AG08396 (cell line): ENCODE measurements at regions not wholly inside any gene's neighbourhood (a gene's known extent, or its start where the extent isn't known, plus 50 kb on each side); places are given as distances from the start of the nearest gene placed in this dataset.

Experiments used
- DNase-seq: peaks from one replicate; pipeline ENCODE4 v3.0.0; 2012; ENCODE audit warnings: low spot score, mixed read lengths

DNA sequence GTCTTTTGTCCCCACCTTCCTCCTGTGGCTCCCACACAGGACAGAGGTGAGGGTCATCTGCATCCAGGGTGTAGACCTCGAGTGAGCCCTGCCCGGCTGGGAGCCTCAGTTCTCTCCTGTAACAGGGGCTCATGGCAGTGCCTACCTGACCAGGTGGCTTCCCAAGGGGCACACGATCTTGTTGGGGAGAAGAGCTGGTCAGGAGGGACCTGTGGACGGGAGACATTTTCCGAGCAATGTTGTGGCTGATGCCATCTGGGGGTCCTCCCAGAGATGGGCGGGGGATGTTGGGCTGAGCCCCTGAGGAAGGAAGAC, 51.9 kb downstream of the CEBPB start:
- no peak for DNase-seq

DNA sequence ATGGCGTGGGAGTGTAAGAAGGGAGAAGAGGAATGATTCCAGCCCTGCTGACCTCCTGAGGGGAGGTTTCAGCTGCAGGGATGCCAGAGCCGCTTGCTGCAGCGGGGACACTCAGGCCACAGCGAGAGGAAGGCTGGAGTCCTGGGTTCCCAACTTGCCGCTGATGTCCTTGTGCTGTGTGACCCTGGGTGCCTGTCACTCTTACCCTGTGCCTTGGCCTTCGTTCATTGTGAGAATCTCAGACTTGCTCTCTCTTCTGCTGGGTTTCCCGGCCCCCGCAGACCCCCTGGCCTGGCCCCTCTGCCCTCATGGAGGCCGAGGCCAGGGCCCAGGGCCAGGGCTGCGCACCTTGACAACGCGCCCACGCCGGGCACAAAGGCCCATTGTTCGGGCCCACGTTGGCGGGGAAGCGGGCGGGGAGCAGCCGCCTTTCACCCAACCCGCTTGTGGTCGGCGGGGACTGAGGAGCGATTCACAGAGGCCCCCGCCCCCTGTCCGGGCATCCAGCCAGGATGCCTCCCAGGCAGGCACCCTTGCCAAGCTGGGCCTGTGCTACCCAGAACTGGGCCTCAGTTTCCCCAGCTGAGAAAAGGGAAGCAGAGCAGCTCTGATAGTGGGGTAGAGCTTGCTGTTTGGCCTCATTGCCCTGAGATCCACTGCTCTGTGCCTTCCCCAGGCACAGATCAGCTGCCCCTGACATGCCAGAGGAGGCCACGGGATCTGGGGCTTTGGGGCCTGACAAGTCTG, 52.4 kb downstream of the CEBPB start:
- DNase-seq: no peak

- DNase-seq: no peak
Observed at GRCh38 chr20:50243610-50244351, 53.2 kb downstream of the CEBPB start.

DNA sequence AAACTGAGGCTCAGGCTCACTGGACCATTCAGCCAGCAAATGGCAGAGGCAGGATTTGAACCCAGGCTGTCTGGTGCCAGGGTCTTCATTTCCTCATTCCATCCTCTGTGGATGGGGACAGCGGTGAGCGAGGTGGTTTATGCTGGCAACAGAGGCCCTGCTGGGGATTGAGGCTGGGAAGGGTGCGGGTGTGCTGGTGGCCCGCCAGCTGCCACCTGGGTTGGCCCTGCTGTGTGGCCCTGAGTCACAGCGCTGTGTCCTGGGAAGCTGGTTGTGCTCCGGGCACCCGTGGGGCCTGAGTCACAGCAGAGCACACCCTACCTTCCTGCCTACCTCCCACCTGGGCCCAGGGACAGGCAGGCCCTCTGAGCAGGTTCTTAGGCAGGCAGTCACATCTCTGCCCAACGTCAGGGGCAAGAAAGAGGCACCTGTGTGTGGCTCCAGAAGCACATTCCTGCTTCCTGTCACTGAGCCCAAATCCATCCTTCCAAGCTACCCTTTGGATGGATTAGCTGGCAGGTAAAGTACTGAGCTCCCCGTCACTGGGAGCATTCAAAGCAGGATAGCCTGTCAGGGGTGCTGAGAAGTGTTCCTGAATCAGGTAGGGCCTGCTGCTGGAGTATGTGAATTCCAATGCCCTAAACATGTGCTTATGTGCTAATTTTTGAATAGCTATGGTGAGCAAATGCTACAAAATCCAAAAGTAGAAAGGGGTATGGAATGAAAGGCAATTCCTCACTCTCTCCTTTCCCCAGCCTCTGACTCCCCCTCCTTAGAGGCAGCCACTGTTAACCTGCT, 53.9 kb downstream of the CEBPB start:
- no peak for DNase-seq

GRCh38 chr20:50245498-50246366, 55.1 kb downstream of the CEBPB start:
- DNase-seq: peak; percentile 60

- DNase-seq: no peak
Observed at GRCh38 chr20:50246367-50247195, 56.0 kb downstream of the CEBPB start.

DNA sequence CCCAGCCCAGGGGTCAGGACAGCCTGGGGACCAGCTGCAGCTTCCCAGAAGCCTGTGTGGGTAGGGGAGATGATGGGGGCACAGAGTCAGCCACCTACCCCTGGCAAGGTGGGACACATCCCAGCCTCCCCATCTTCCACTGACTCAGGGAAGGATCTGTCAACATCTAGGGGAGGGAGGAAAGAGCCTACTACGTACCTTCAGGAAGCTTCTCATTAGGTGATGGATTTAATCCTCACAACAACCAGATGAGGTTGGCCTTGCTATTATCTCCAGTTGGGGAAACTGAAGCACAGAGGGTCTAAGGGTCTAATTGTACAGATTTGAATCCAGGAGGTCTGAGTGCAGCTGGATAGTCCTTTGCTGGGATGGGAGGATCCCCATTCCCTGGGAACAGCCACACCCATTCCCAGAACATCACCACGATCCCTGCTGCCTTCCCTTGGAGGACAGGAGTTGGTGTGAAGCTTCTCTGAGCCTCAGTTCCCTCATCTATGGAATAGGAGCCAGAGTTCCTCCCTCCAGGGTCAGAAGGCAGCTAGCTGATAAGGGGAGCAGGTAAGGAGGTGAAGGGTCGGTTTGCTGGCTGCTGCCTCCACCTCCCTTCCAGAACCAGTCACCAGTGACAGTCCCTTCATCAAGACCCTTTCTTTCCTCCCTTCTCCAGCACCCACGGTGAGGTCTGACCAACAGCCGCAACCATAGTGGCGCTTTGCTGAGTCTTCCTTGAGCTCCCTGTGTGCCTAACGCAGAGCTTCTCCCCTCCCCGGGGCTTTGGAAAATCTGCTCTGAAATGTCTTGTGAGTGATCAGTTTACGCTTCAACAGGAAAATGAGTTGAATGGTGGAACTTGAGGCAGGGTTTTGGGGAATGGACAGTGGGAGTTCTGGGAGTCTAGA, 56.8 kb downstream of the CEBPB start:
- DNase-seq: no peak

GRCh38 chr20:50248104-50248641, 57.5 kb downstream of the CEBPB start:
- no peak for DNase-seq

DNA sequence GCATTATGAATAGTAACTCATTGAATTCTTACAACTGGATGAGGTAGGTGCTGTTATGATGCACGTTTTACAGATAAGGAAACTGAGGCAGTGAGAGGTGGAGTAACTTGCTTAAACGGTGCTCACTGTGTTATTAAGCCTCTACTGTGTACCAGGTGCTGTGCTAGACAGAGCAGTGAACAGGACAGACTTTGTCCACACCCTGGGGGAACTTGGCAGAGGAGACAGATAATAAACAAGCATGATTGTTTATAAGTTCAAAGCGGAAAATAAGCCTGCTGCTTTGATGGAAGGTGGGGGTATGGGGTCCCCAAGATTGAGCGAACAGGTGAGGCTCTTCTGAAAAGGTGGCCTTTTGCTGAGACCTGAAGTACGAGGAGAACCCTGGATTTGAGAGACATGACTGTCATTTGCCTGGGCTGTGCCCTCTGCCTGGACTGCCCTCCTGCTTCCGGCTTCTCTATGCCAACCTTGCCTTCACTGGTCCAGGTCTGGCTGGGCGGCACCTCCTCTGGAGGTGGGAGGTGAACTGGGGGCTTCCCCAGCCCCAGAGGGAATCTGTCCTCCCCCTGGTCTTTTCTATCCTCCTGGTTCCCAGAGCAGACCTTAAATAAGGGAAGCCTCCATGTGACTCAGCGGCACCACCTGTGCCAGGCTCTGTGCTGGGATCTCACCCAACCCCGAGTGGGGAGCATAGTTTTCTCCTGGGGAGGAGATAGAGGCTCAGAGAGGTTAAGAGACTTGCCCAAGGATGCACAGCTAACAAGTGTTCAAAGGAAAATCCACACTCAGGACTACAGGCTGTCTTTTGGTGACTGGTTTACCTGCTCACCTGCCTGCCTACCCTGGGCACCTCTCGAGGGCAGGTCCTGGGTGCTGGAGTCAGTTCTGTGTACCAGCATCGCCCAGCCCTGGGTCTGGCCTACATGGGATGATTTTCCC, 59.1 kb downstream of the CEBPB start:
- no peak for DNase-seq

DNA sequence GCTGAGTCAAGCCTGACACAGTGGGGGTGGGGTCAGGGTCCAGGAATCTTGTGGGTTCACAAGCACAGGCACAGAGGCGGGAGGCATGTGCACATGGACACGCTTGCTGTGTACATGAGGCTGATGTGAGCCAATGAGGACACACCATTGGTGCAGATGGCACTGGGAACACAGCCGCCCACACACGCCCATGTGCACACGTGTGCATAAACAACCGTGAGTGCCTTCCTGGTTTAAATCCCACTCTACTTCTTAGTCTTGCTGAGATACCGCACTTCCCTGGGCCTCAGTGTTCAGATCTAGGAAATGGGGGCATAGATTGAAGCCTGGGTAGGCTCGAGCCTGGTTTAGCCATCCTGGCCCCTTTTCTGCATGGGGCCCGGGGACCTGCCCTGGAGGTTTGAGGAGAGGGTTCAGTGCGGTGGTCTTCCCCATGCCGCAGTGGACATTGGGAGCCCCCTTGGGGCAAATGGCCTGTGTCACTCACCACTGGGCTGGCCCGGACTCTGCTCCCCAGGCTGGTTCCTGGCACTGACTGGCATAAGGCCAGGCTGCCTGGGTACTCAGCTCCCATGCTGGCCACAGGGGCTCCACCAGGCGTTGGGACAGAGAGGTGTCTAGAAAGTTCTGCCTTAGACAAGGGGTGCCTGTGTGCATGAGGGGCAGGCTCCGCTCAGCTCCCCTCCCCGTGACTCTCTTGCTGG, 60.2 kb downstream of the CEBPB start:
- no peak for DNase-seq

DNA sequence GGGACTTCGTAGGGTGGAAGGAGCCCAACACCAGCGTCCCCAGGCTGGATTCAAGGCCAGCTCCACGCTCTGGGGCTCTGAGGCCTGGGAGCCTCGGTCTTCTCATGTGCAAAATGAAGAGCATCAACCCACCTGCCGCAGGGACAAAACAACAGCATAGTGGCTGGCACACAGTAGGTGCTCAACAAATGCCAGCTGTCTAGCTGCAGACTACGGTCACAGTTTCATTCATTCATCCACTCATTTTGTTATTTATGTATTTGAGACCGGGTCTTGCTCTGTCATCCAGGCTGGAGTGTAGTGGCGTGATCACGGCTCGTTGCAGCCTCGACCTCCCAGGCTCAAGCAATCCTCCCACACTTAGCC, 60.7 kb downstream of the CEBPB start:
- DNase-seq: no peak

DNA sequence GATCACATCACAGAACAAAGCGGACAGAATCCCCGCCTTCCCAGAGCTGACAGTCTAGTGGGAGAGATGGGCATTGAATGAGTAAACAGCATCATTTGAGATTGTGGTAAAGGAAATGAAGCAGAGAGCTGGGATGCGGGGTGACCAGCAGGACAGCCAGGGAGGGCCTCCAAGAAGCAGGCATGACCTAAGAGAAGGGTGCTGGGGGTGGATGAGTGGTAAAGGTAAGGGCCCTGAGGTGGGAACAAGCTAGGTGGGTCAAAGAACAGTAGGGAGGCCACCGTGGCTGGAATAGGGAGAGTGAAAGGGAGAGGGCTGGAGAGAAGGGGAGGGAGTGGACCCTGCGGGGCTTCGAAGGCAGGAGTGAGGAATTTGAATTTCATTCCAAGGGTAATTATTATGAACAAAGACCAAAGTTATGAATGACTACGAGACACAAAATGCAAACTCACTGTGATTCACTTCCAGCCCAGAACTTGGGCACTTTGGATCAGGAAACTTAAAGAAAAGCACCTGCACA, 61.4 kb downstream of the CEBPB start:
- DNase-seq: peak; percentile 71

GRCh38 chr20:50252701-50253100, 62.1 kb downstream of the CEBPB start:
- no peak for DNase-seq

DNA sequence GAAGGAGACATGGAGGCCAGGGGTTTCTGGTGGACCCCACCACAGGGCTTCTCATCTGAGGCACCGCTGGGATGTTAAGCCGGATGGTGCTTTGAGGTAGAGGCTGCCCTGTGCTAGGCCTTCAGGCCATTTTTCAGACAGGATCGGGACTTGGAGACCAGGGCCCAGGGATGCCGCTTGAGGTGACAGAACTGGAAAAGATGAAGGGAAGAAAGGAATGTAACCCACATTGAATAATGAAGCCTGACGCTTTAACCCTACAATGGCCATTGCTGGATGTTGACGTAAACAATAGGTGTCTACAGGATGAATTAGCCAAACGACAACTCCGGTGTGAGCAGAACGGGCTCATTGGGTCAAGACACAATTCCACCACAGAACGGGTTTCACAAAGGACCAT, 62.5 kb downstream of the CEBPB start:
- DNase-seq: no peak

DNA sequence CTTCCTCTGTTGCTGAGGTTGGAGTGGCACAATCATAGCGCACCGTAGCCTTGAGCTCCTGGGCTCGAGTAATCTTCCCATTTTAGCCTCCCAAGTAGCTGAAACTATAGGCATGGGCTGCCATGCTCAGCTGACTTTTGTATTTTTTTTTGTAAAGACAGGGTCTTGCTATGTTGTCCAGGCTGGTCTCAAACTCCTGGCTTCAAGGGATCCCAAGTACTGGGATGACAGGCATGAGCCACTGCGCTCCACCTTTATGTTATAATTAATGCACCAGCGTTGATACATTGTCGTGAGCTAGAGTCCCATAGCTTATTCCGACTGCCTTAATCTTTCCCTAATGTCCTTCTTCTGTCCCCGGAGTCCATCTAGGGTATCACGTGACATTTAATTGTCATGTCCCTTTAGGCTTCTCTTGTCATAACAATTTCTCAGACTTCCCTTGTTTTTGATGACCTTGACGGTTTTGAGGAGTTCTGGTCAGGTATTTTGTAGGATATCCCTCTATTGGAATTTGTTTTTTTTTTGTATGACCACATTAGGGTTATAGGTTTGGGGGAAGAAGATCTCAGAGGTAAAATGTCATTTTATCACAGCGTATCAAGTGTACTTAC, 63.9 kb downstream of the CEBPB start:
- DNase-seq: no peak

DNA sequence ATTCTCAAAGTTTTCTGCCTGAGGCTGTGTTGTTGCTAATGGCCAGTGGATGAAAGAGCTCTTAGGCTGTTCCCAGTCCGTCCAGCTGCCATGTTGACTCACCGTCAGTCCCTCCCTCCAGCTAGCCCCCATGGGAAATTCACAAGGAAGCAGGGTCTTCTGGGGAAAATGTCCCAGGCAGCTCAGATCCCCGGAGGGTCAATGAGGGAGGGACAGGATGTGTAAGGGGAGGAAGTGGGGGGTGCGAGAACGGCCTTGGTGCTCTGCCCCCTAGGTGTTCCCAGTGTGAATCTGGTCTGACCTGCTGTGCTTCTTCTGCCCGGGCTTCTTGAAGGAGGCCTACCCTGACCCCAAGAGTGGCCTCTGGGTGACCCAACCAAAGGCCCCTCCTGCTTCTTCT, 65.9 kb downstream of the CEBPB start:
- DNase-seq: no peak

GRCh38 chr20:50257860-50258259, 67.2 kb downstream of the CEBPB start:
- DNase-seq: no peak
